ENCODE measurements at regions not wholly inside any gene's neighbourhood (a gene's known extent, or its start where the extent isn't known, plus 50 kb on each side); places are given as distances from the start of the nearest gene placed in this dataset.
"Not testable (repeated sequence)": the region's sequence is repeated elsewhere in the genome, so short reads cannot be mapped to it uniquely, and the experiment has no call there.

DNA sequence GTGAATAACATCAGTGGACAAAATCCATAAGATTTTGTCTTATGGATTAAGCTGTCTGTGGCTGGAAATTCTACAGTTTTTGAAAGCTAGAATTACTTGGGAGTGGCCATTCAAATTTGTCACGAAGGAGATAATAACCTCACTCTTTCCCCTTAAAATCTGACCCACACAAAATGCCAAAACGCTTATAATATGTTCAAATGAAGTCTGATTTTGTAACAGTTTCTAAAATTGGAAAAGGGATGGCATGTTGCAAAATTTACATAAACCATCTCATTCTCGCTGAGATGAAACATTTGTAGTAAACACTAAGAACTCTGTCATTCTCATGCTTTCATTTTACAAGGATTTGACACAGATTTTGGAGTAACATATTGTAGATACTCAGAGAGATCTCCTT is 112.7 kb downstream of the GJA1 start:
- DNase-seq (ENCODE audit: low spot score), result no peak

GRCh38 chr6:121549736-121550135 is 114.3 kb downstream of the GJA1 start:
- DNase-seq (ENCODE audit: low spot score), result no peak

- DNase-seq (ENCODE audit: low spot score), result no peak
These were observed 115.1 kb downstream of the GJA1 start for GRCh38 chr6:121550491-121551010.

- no peak for DNase-seq (ENCODE audit: low spot score)
These were observed 119.8 kb downstream of the GJA1 start for GRCh38 chr6:121555201-121555600.

GRCh38 chr6:121556149-121556548 is 120.7 kb downstream of the GJA1 start:
- DNase-seq (ENCODE audit: low spot score), result not testable (repeated sequence)

DNA sequence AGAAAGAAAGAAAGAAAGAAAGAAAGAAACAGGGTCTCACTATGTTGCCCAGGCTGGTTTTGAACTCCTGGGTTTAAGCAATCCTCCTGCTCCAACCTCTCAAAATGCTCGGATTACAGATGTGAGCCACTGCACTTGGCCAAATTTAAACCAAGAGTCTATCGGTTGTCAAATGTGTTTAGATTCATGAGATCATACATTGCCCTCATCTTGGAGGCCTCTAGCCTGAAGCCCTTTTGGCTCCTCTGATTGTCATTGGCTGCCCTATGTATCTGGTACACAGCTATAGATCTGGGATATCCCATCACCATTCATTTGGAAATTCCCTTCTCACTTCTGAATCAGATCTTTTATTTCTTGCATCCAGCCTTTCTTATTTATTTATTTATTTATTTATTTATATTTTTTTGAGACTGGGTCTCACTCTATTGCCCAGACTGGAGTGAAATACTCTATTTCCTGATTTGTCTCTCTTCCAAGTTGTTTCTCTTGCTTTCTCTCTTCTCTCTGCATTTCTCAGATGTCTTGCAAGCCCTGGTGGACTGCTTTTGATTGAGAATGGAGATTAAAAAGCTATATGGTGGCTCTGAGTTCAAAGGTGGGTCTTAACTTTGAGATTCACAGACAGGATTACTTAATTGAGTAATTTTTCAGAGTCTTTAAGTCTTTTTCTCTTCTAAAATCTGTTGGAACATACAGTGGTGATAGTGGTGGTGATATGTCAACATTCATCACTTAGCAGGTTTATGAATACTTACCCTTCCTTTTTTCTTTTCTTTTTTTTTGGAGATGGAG is 121.9 kb downstream of the GJA1 start:
- DNase-seq (ENCODE audit: low spot score), result no peak

- no peak for DNase-seq (ENCODE audit: low spot score)
These were observed 124.3 kb downstream of the GJA1 start for GRCh38 chr6:121559611-121560269.

DNA sequence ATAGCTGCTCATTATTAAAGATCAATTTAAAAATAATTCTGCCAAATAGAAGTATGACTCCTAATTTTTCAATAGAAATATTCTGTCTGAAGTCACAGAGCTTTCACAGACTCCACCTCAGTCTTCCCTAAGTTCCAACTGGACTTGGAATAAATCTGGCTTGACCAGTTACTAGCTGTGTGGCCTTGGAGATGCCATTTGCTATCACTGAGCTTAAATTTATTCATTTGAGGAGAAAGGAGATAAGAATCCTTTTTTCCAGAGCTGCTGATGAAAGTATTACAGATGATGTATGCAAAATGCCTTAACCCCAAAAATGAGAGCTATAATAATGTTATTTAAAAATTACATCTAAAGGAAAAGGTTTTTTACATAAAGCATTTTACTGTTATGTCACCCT is 125.0 kb downstream of the GJA1 start:
- no peak for DNase-seq (ENCODE audit: low spot score)

DNA sequence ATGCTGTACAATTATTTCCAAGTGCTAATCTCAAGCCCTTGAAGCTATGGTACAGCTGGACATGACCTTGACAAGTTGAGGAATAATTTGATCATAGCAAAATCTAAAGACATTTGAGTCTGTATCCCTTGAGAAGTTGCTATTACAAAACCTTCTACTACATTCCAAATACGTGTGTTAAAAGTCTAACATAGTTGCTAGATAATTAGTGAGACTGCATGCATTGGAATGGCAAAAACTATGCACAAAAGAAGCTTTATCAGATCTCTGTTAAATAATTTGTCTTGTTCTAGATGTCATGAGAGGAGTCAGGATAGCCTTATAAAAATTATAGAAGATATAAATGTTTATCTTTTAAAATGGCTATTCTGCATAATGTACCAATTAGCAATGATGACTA is 127.8 kb downstream of the GJA1 start:
- DNase-seq (ENCODE audit: low spot score), result no peak

GRCh38 chr6:121564529-121564928 is 129.1 kb downstream of the GJA1 start:
- not testable (repeated sequence) for DNase-seq (ENCODE audit: low spot score)

DNA sequence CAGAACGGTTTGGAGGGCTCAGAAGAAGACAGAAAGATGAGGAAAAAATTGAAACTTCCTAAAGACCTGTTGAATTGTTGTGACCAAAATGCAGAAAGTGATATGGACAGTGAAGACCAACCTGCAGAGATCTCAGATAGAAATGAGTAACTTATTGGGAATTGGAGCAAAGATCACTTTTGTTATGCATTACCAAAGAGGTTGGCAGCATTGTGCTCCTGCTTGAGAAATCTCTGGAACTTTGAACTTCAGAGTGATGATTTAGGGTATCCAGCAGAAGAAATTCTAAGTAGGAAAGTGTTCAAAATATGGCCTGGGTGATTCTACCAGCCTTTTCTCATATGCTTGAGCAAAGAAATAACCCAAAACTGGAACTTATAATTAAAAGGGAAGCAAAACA is 136.0 kb downstream of the GJA1 start:
- no peak for DNase-seq (ENCODE audit: low spot score)

GRCh38 chr6:121573481-121573880 is 138.0 kb downstream of the GJA1 start:
- DNase-seq (ENCODE audit: low spot score), result no peak

DNA sequence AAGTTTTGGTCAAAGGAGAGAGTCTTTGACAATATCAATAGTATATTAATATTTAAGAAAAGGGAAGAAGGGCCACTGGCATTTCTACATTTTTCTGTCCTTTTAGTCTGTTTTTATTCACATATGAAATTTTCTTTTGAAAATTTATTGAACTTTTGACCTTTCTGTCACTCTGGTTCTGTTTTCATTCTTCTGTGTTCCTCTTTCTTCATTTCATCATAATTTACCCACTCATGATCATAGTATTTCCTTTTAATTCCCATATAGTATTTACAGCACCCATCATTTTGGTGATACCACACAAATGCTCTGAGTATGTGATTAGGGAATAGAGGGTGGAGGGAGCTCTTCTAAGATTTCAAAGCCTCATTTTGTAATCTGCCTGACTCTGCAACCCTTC is 142.8 kb downstream of the GJA1 start:
- no peak for DNase-seq (ENCODE audit: low spot score)

- DNase-seq (ENCODE audit: low spot score), result no peak
These were observed 144.0 kb downstream of the GJA1 start for GRCh38 chr6:121579478-121579877.

DNA sequence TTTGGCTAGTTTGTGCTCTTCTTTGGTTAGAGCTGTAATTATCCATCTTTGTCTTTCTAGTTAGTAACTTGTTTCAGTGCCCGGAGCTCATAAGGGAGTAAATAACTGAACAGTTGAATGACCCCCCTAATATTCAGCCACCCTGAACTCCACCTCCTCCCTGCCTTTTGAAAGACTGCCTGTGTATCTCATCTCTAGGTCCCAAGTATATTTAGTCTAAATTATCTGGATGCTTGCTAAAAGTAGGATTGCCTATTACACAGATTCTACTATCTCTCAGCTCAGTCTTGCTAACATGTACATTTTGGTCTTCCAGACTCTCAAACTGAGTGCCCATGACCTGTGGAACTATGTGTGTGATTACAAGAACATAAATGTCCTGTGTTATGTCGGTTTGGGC is 145.9 kb downstream of the GJA1 start:
- no peak for DNase-seq (ENCODE audit: low spot score)

GRCh38 chr6:121582262-121582661 is 146.8 kb downstream of the GJA1 start:
- DNase-seq (ENCODE audit: low spot score), result no peak

- DNase-seq (ENCODE audit: low spot score), result no peak
These were observed 149.3 kb downstream of the GJA1 start for GRCh38 chr6:121584586-121585369.

- DNase-seq (ENCODE audit: low spot score), result no peak
These were observed 155.0 kb downstream of the GJA1 start for GRCh38 chr6:121590438-121590837.

DNA sequence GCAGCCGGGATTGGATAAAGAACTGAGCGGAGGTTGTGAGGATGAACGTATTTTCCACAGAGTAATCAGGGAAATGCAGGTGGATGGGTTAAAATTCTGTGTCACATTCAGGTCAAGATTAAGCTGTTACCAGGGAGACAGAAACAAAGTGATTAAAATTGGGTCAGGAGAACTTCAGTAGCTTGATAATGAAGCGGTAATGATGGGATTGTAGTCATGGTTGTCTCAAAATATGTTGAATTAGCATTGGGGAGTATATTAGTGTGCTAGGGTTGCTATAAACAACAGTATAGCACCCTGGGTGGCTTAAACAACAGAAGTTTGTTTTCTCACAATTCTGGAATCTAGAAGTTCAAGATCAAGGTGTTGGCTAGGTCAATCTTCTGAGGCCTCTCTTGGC is 155.5 kb downstream of the GJA1 start:
- DNase-seq (ENCODE audit: low spot score), result no peak

DNA sequence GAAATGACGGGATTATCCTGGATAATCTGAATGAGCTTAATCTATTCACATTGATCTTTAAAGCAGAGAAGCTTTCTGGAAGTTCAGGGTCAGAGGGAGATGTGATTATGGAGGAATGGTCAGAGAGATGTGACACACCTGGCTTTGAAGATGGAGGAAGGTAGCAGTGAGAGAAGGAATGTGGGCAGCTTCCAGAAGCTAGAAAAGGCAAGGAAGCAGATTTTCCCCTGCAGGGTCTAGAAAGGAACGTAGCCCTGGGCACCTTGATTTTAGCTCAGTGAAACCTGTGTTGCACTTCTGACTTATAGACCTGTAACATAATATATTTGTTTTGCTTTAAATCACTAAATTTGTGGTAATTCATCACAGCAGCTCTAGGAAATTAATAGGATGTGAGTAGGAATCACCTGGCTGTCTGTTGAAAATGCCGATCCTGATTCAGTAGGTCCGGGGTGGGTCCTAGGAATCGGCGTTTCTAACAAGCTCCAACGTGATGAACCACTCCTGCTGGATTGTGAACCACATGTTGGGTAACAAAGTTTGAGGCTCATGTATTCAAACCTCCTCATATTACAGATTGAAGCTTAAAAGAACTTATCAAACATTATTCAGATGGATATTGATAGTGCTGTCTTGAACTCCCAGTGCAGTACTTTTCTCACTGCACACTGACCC is 157.0 kb downstream of the GJA1 start:
- DNase-seq (ENCODE audit: low spot score), result no peak

DNA sequence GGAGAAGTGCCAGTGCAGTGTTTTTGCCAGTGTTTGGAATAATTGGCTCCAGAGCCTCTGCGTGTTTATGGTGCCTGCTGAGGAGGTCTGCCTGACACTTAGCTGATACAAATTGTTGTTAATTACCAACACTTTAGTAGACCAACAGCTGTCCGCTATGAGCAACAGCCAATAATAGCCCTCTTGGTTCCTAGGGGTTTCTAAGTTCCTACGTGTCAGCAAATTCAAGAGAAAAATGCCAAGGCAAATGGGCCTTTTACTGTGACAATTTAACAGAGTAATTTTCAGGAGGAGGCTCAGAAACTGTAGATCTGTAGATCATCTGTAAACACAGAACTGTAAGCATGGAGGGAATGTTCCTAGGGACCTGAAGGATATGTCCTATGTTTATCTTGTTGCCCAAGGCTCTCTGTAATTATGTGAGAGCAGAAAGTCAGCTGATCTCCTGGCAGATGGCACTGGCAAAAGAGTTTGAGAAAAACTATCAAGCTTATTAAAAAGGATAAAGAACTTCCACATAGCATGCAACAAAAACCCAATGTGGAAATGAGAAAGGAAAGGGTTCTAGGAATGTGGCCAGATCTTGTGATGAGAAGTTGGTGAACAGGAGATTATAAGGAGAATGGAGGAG is 157.7 kb downstream of the GJA1 start:
- no peak for DNase-seq (ENCODE audit: low spot score)

- no peak for DNase-seq (ENCODE audit: low spot score)
These were observed 158.6 kb downstream of the GJA1 start for GRCh38 chr6:121594053-121594452.

Measured in CD4-positive, alpha-beta T cell treated with Interleukin-6 at 100 ng/mL for 8 hours (primary cell).